IPS DF 6.9 (cell line): ENCODE measurements at regions not wholly inside any gene's neighbourhood (a gene's known extent, or its start where the extent isn't known, plus 50 kb on each side); places are given as distances from the start of the nearest gene placed in this dataset.

Experiments used
- DNase-seq: peaks from one replicate; pipeline ENCODE4 v3.0.0-alpha.2; 2013; ENCODE audit warnings: low read depth, low spot score
- H3K27ac ChIP-seq: one replicate; pipeline ENCODE4 v1.5.1; 2013; ENCODE audit warnings: low read length, control low read depth
- H3K27me3 ChIP-seq: 2 replicates; pipeline ENCODE4 v1.6.1; 2013; ENCODE audit warnings: mild to moderate bottlenecking, low read length; ENCODE audit not compliant: control insufficient read depth, insufficient read depth
- H3K36me3 ChIP-seq: 2 replicates; pipeline ENCODE4 v1.6.1; 2013; ENCODE audit warnings: low read length; ENCODE audit not compliant: control insufficient read depth, insufficient read depth
- H3K4me1 ChIP-seq: 2 replicates; pipeline ENCODE4 v1.6.1; 2013; ENCODE audit warnings: low read length; ENCODE audit not compliant: control insufficient read depth, insufficient read depth
- H3K4me3 ChIP-seq: 2 replicates; pipeline ENCODE4 v1.5.1; 2013; ENCODE audit warnings: mild to moderate bottlenecking, low read length
- H3K9me3 ChIP-seq: 2 replicates; pipeline ENCODE4 v1.6.1; 2013; ENCODE audit warnings: low read length, inconsistent platforms; ENCODE audit not compliant: control insufficient read depth, insufficient read depth
- WGBS: extraction: QIAGEN DNeasy Blood & Tissue Kit; methylation state at CpG from one replicate; pipeline ENCODE4 v1.1.7; 2013; ENCODE audit warnings: mixed read lengths, missing lambda C conversion rate; ENCODE audit not compliant: insufficient read length, insufficient coverage; 5-methylcytosine and 5-hydroxymethylcytosine counted together

GRCh38 chr1:168801032-168801745 is 72.2 kb upstream of the DPT start:
- H3K36me3 ChIP-seq = no peaks in the 10 kb centered on the region
- no peak for DNase-seq
- WGBS = no CpG with 5 or more reads among the region's 3 CpGs
- H3K27ac ChIP-seq = no peak overlapping the region
- H3K27me3 ChIP-seq = no peaks in the 10 kb centered on the region
- H3K9me3 ChIP-seq = no peaks in the 10 kb centered on the region
- no peak overlapping the region for H3K4me3 ChIP-seq
- H3K4me1 ChIP-seq = no peaks in the 10 kb centered on the region

GRCh38 chr1:168803806-168804510 is 75.0 kb upstream of the DPT start:
- DNase-seq = peak; percentile 9
- H3K4me1 ChIP-seq = no peaks in the 10 kb centered on the region
- no peak overlapping the region for H3K27ac ChIP-seq
- H3K36me3 ChIP-seq = no peaks in the 10 kb centered on the region
- no peaks in the 10 kb centered on the region for H3K9me3 ChIP-seq
- WGBS = no CpG with 5 or more reads among the region's 7 CpGs
- no peaks in the 10 kb centered on the region for H3K27me3 ChIP-seq
- no peak overlapping the region for H3K4me3 ChIP-seq

- H3K4me1 ChIP-seq = no peaks in the 10 kb centered on the region
- H3K4me3 ChIP-seq = no peak overlapping the region
- no peak for DNase-seq
- H3K27ac ChIP-seq = no peak overlapping the region
- no CpG with 5 or more reads among the region's 2 CpGs for WGBS
- no peaks in the 10 kb centered on the region for H3K36me3 ChIP-seq
- H3K27me3 ChIP-seq = no peaks in the 10 kb centered on the region
- H3K9me3 ChIP-seq = no peaks in the 10 kb centered on the region
These were observed 77.9 kb upstream of the DPT start for GRCh38 chr1:168806952-168807351.

GRCh38 chr1:168811176-168811575 is 82.2 kb upstream of the DPT start:
- DNase-seq = no peak
- 100% methylated on average over 1 of the region's 3 CpGs for WGBS
- H3K36me3 ChIP-seq = no peaks in the 10 kb centered on the region
- no peaks in the 10 kb centered on the region for H3K4me1 ChIP-seq
- no peak overlapping the region for H3K4me3 ChIP-seq
- H3K27ac ChIP-seq = no peak overlapping the region
- no peaks in the 10 kb centered on the region for H3K9me3 ChIP-seq
- no peaks in the 10 kb centered on the region for H3K27me3 ChIP-seq

GRCh38 chr1:168819668-168820067 is 90.7 kb upstream of the DPT start:
- H3K27me3 ChIP-seq = no peaks in the 10 kb centered on the region
- H3K4me3 ChIP-seq = no peak overlapping the region
- WGBS = no CpG with 5 or more reads among the region's 3 CpGs
- no peaks in the 10 kb centered on the region for H3K4me1 ChIP-seq
- no peak overlapping the region for H3K27ac ChIP-seq
- H3K36me3 ChIP-seq = no peaks in the 10 kb centered on the region
- H3K9me3 ChIP-seq = no peaks in the 10 kb centered on the region
- DNase-seq = no peak

- Histone ChIP-seq H3K36me3 (no peaks in the 10 kb centered on the region), H3K27me3 (no peaks in the 10 kb centered on the region), H3K4me1 (no peaks in the 10 kb centered on the region), H3K9me3 (no peaks in the 10 kb centered on the region), H3K4me3 (no peak overlapping the region), H3K27ac (no peak overlapping the region)
- no CpG with 5 or more reads among the region's 2 CpGs for WGBS
- DNase-seq = no peak
These were observed 92.4 kb upstream of the DPT start for GRCh38 chr1:168821434-168821833.

GRCh38 chr1:168822911-168823310 is 93.9 kb upstream of the DPT start:
- H3K9me3 ChIP-seq = no peaks in the 10 kb centered on the region
- H3K4me1 ChIP-seq = no peaks in the 10 kb centered on the region
- no peak for DNase-seq
- H3K4me3 ChIP-seq = no peak overlapping the region
- no peaks in the 10 kb centered on the region for H3K27me3 ChIP-seq
- H3K27ac ChIP-seq = no peak overlapping the region
- WGBS = no CpG with 5 or more reads among the region's 2 CpGs
- H3K36me3 ChIP-seq = no peaks in the 10 kb centered on the region

- no peak for DNase-seq
- no peaks in the 10 kb centered on the region for H3K4me1 ChIP-seq
- H3K4me3 ChIP-seq = no peak overlapping the region
- H3K9me3 ChIP-seq = no peaks in the 10 kb centered on the region
- H3K36me3 ChIP-seq = no peaks in the 10 kb centered on the region
- H3K27me3 ChIP-seq = no peaks in the 10 kb centered on the region
- H3K27ac ChIP-seq = no peak overlapping the region
- WGBS = no CpG with 5 or more reads among the region's 4 CpGs
These were observed 95.0 kb upstream of the DPT start for GRCh38 chr1:168823988-168824387.

GRCh38 chr1:168824418-168825065 is 95.5 kb upstream of the DPT start:
- no CpG with 5 or more reads among the region's 2 CpGs for WGBS
- Histone ChIP-seq H3K27me3 (no peaks in the 10 kb centered on the region), H3K27ac (no peak overlapping the region), H3K4me1 (no peaks in the 10 kb centered on the region), H3K36me3 (no peaks in the 10 kb centered on the region), H3K9me3 (no peaks in the 10 kb centered on the region), H3K4me3 (no peak overlapping the region)
- DNase-seq = no peak

GRCh38 chr1:168825129-168825528 is 96.1 kb upstream of the DPT start:
- H3K27ac ChIP-seq = no peak overlapping the region
- WGBS = no CpG with 5 or more reads among the region's 1 CpG
- no peaks in the 10 kb centered on the region for H3K4me1 ChIP-seq
- H3K27me3 ChIP-seq = no peaks in the 10 kb centered on the region
- no peaks in the 10 kb centered on the region for H3K36me3 ChIP-seq
- no peaks in the 10 kb centered on the region for H3K9me3 ChIP-seq
- DNase-seq = no peak
- no peak overlapping the region for H3K4me3 ChIP-seq
